Sigmoid colon (tissue), 6 donors: ENCODE measurements at regions not wholly inside any gene's neighbourhood (a gene's known extent, or its start where the extent isn't known, plus 50 kb on each side); places are given as distances from the start of the nearest gene placed in this dataset.

Experiments
- DNase-seq: peaks from one replicate; pipeline ENCODE4 v3.0.0-alpha.2; 2019
- H3K27ac ChIP-seq, 4 donors: fragments of 200-600 bp; sonication (generic); one replicate each; pipeline ENCODE4 v1.5.1; 2016 to 2019; ENCODE audit warnings: mild to moderate bottlenecking in 1 of 4
- H3K27me3 ChIP-seq, 3 donors: fragments of 200-600 bp; sonication (generic); one replicate each; pipeline ENCODE4 v1.5.1; 2019; ENCODE audit warnings: mild to moderate bottlenecking in 1 of 3
- H3K36me3 ChIP-seq, 4 donors: fragments of 200-600 bp; sonication (generic); one replicate each; pipeline ENCODE4 v1.5.1; 2016 to 2019
- H3K4me1 ChIP-seq, 4 donors: fragments of 200-600 bp; sonication (generic); one replicate each; pipeline ENCODE4 v1.5.1; 2017 to 2019
- H3K4me3 ChIP-seq, 4 donors: fragments of 200-600 bp; sonication (generic); one replicate each; pipeline ENCODE4 v1.5.1; 2017 to 2019; ENCODE audit warnings: mild to moderate bottlenecking in 2 of 4, moderate library complexity in 1 of 4
- H3K9me3 ChIP-seq, 4 donors: fragments of 200-600 bp in 3 of 4; sonication (generic) in 3 of 4; one replicate each; pipeline versions ENCODE4 v1.5.1 to v1.6.1; 2013 to 2019
- CTCF ChIP-seq, 4 experiments: fragments of 450-650 bp in 3 of 4; fragments of 200-600 bp in 1 of 4; IDR thresholded peaks; one replicate each; pipeline ENCODE4 v1.5.1; 2016 to 2019; ENCODE audit warnings: antibody characterized with exemption in 4 of 4, mild to moderate bottlenecking in 3 of 4, moderate library complexity in 2 of 4
- EP300 ChIP-seq, 4 donors: sonication (generic); formaldehyde crosslinking; IDR thresholded peaks; one replicate each; pipeline ENCODE4 v1.6.1; 2017; ENCODE audit warnings: antibody characterized with exemption in 4 of 4
- POLR2A ChIP-seq, 2 donors: fragments of 450-650 bp; IDR thresholded peaks; one replicate each; pipeline ENCODE4 v1.6.1; 2016; ENCODE audit warnings: antibody characterized with exemption in 2 of 2, mild to moderate bottlenecking in 2 of 2, moderate library complexity in 2 of 2
- POLR2AphosphoS5 ChIP-seq, 4 donors: sonication (generic); formaldehyde crosslinking; IDR thresholded peaks; one replicate each; pipeline ENCODE4 v1.6.1; 2017; ENCODE audit warnings: antibody characterized with exemption in 4 of 4
- WGBS, 2 donors: extraction: QIAGEN DNeasy Blood & Tissue Kit; methylation state at CpG; one replicate each; pipeline ENCODE4 v1.1.7; 2013; 5-methylcytosine and 5-hydroxymethylcytosine counted together
- intact Hi-C: fragments of 100-400 bp; cut with DNase I; formaldehyde crosslinking; loops from one replicate; pipeline ENCODE4 v1.15.1; 2023
- donor health status: healthy with polysubstance abuse.
- donor health status: healthy.

GRCh38 chr3:107428051-107428858 is 51.0 kb downstream of the CCDC54 start:
- TF ChIP-seq POLR2AphosphoS5 (IDR thresholded peaks at IDR 0.05): no peak
- Histone ChIP-seq H3K36me3 (no peaks in the 10 kb centered on the region), H3K4me3 (no peak overlapping the region), H3K9me3 (no peaks in the 10 kb centered on the region), H3K27ac (peak overlapping the region in 1 of 4 donors; percentile 96), H3K4me1 (peaks cover 0 to 11% (median 7%) of the 10 kb centered on the region in 4 donors), H3K27me3 (no peaks in the 10 kb centered on the region)
- intact Hi-C loops: loop anchor here (10.0 kb wide), 1 partner anchor 797 kb away; the partner anchor contains the start of gene IFT57
- 71 to 73% methylated on average over 4 of the region's 4 CpGs for WGBS, 2 donors
- DNase-seq: no peak

GRCh38 chr3:107429320-107430181 is 52.3 kb downstream of the CCDC54 start:
- peak overlapping the region; percentile 94 to 98 (median 97) for H3K27ac ChIP-seq
- DNase-seq: peak; percentile 92
- WGBS, 2 donors: 17 to 23% methylated on average over 37 of the region's 37 CpGs

GRCh38 chr3:107430214-107430995 is 53.2 kb downstream of the CCDC54 start:
- intact Hi-C loops: loop anchor here (1.0 to 10.0 kb wide), 4 partner anchors 92 to 234 kb away; partner anchors contain the start of gene BBX

More at GRCh38 chr3:107429320-107430181, 52.3 kb downstream of the CCDC54 start:
- Histone ChIP-seq H3K36me3 (no peaks in the 10 kb centered on the region), H3K27me3 (no peaks in the 10 kb centered on the region), H3K4me1 (peaks cover 0 to 11% (median 7%) of the 10 kb centered on the region in 4 donors), H3K9me3 (no peaks in the 10 kb centered on the region), H3K4me3 (peak overlapping the region; percentile 73 to 92 (median 81))
- intact Hi-C loops: loop anchor here (1.0 to 10.0 kb wide), 5 partner anchors 93 to 795 kb away; partner anchors contain the start of genes BBX and IFT57
- TF ChIP-seq POLR2AphosphoS5 (IDR thresholded peaks at IDR 0.05) (peak in 3 of 4 donors; percentile 43 to 67 (median 46)), EP300 (IDR thresholded peaks at IDR 0.05) (no peak), CTCF (IDR thresholded peaks at IDR 0.05) (peak; percentile 56 to 92 (median 80))

GRCh38 chr3:107430996-107431245 is 53.7 kb downstream of the CCDC54 start:
- Histone ChIP-seq H3K4me3 (peak overlapping the region; percentile 73 to 92 (median 81)), H3K27me3 (no peaks in the 10 kb centered on the region), H3K36me3 (no peaks in the 10 kb centered on the region), H3K27ac (peak overlapping the region; percentile 94 to 98 (median 97)), H3K4me1 (peaks cover 0 to 11% (median 7%) of the 10 kb centered on the region in 4 donors), H3K9me3 (no peaks in the 10 kb centered on the region)
- peak; percentile 70 for DNase-seq
- intact Hi-C loops: loop anchor here (1.0 to 10.0 kb wide), 4 partner anchors 91 to 234 kb away; partner anchors contain the start of gene BBX
- no peak for TF ChIP-seq EP300 (IDR thresholded peaks at IDR 0.05)
- no peak for TF ChIP-seq CTCF (IDR thresholded peaks at IDR 0.05)
- TF ChIP-seq POLR2A (IDR thresholded peaks at IDR 0.05): no peak
- peak in 1 of 4 donors; percentile 22 for TF ChIP-seq POLR2AphosphoS5 (IDR thresholded peaks at IDR 0.05)
- WGBS, 2 donors: 0% methylated on average over 16 of the region's 16 CpGs

More at GRCh38 chr3:107430214-107430995, 53.2 kb downstream of the CCDC54 start:
- Histone ChIP-seq H3K27me3 (no peaks in the 10 kb centered on the region), H3K27ac (peak overlapping the region; percentile 94 to 98 (median 97)), H3K4me3 (peak overlapping the region; percentile 73 to 92 (median 81)), H3K36me3 (no peaks in the 10 kb centered on the region), H3K4me1 (peaks cover 0 to 11% (median 7%) of the 10 kb centered on the region in 4 donors), H3K9me3 (no peaks in the 10 kb centered on the region)
- TF ChIP-seq CTCF (IDR thresholded peaks at IDR 0.05): no peak
- TF ChIP-seq POLR2A (IDR thresholded peaks at IDR 0.05): no peak
- no peak for TF ChIP-seq POLR2AphosphoS5 (IDR thresholded peaks at IDR 0.05)
- TF ChIP-seq EP300 (IDR thresholded peaks at IDR 0.05): no peak
- WGBS, 2 donors: 13 to 23% methylated on average over 23 of the region's 23 CpGs
- DNase-seq: no peak
